ENCODE measurements at regions not wholly inside any gene's neighbourhood (a gene's known extent, or its start where the extent isn't known, plus 50 kb on each side); places are given as distances from the start of the nearest gene placed in this dataset.

DNA sequence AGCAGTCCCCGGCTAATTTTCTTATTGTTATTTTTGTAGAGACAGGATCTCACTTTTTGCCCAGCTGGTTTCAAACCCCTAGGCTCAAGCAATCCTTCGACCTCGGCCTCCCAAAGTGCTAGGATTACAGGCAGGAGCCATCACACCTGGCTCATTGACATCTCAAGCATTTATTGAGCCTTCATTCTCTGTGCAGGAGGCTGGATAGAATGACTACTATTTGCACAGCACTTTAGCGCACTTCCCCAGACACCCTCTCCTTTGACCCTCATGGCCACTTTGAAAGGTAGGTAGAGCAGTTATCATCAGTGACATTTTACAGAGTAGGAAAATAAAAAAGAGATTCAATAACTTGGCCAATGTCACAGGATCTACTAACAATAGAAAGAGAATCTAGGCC, 124.0 kb upstream of the STXBP5 start:
- no peaks in the 10 kb centered on the region for H3K4me1 ChIP-seq (ENCODE audit: control insufficient read depth, insufficient read depth, low read length)
- no peak overlapping the region for H3K9ac ChIP-seq (ENCODE audit: low read length)

DNA sequence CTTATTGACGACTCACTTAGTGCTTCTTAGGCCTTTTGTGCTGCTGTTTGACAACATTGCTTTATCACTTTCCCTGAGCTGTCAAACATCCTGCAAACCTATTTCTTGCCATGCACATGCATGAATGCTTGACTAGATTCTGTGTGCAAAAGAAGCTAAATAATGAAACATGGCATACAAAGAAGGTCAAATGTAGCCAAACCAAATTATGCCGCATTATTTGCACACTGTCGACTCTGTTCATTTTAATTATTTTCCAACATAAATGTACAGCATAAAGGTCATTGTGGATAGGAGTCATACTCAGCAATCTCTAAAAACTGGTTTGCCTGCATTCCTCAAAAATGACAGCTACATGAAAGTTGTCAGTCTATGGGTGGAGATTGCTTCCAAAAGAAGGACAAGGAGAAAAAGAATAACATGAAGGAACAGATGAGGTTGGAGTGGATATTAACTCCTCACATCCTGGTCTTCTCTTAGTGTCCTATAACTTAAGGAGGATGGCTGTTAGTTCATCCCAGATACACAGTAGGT, 123.1 kb upstream of the STXBP5 start:
- Histone ChIP-seq H3K27me3 (ENCODE audit: control insufficient read depth, insufficient read depth, low read length) (no peaks in the 10 kb centered on the region), H3K9ac (ENCODE audit: low read length) (no peak overlapping the region), H3K9me3 (ENCODE audit: control insufficient read depth, insufficient read depth, low read depth, low read length) (no peaks in the 10 kb centered on the region), H3K4me1 (ENCODE audit: control insufficient read depth, insufficient read depth, low read length) (no peaks in the 10 kb centered on the region), H3K27ac (ENCODE audit: low read depth, low read length) (no peak overlapping the region), H3K4me3 (ENCODE audit: low read depth, low read length) (no peak overlapping the region), H3K36me3 (ENCODE audit: control insufficient read depth, insufficient read depth, low read length) (no peaks in the 10 kb centered on the region)

More for the DNA sequence above, 124.0 kb upstream of the STXBP5 start:
- no peak overlapping the region for H3K4me3 ChIP-seq (ENCODE audit: low read depth, low read length)
- no peaks in the 10 kb centered on the region for H3K27me3 ChIP-seq (ENCODE audit: control insufficient read depth, insufficient read depth, low read length)
- no peaks in the 10 kb centered on the region for H3K36me3 ChIP-seq (ENCODE audit: control insufficient read depth, insufficient read depth, low read length)
- H3K9me3 ChIP-seq (ENCODE audit: control insufficient read depth, insufficient read depth, low read depth, low read length), result no peaks in the 10 kb centered on the region
- no peak overlapping the region for H3K27ac ChIP-seq (ENCODE audit: low read depth, low read length)

DNA sequence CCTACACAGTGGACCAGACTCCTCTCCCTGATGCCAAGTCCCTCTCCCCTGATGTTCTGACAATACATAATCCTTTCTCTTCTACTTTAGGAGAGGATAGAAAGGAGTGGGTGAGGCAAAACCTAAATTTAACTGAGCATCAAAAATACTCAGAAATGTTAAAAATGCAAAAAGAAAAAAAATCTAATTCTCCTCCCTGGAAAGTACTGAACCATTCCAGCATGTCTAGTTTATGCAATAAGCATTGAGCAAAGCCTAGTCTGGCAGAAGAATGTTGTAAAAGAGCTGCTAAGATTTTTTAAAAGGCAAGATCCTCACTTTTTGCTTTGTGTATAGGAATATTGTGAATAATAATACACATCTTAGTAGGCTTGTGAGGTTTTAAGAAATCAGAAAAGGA, 116.6 kb upstream of the STXBP5 start:
- H3K9ac ChIP-seq (ENCODE audit: low read length), result no peak overlapping the region
- no peaks in the 10 kb centered on the region for H3K4me1 ChIP-seq (ENCODE audit: control insufficient read depth, insufficient read depth, low read length)
- no peaks in the 10 kb centered on the region for H3K36me3 ChIP-seq (ENCODE audit: control insufficient read depth, insufficient read depth, low read length)
- H3K4me3 ChIP-seq (ENCODE audit: low read depth, low read length), result no peak overlapping the region
- no peak overlapping the region for H3K27ac ChIP-seq (ENCODE audit: low read depth, low read length)
- H3K27me3 ChIP-seq (ENCODE audit: control insufficient read depth, insufficient read depth, low read length), result no peaks in the 10 kb centered on the region
- H3K9me3 ChIP-seq (ENCODE audit: control insufficient read depth, insufficient read depth, low read depth, low read length), result peaks cover 7% of the 10 kb centered on the region

DNA sequence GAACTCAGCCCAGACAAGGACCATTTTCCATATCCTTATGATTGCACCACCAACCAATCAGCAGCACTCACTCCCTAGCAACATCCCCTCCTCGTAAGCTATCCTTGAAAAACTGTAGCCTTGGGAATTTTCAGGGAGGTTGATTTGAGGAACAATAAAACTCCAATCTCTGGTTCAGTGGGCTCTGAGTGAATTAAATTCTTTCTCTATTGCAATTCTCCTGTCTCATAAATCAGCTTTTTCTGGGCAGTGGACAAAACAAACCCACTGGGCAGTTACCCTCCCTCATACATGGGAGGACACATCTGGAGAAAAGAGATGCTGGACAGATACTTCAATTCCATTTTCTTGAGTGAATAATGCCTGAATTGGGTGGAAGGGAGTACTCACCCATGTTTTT, 115.4 kb upstream of the STXBP5 start:
- Histone ChIP-seq H3K9ac (ENCODE audit: low read length) (no peak overlapping the region), H3K36me3 (ENCODE audit: control insufficient read depth, insufficient read depth, low read length) (no peaks in the 10 kb centered on the region), H3K9me3 (ENCODE audit: control insufficient read depth, insufficient read depth, low read depth, low read length) (peaks cover 7% of the 10 kb centered on the region), H3K27me3 (ENCODE audit: control insufficient read depth, insufficient read depth, low read length) (no peaks in the 10 kb centered on the region), H3K4me3 (ENCODE audit: low read depth, low read length) (no peak overlapping the region), H3K4me1 (ENCODE audit: control insufficient read depth, insufficient read depth, low read length) (no peaks in the 10 kb centered on the region), H3K27ac (ENCODE audit: low read depth, low read length) (no peak overlapping the region)

GRCh38 chr6:147095316-147095715, 108.9 kb upstream of the STXBP5 start:
- Histone ChIP-seq H3K27me3 (ENCODE audit: control insufficient read depth, insufficient read depth, low read length) (no peaks in the 10 kb centered on the region), H3K9me3 (ENCODE audit: control insufficient read depth, insufficient read depth, low read depth, low read length) (no peaks in the 10 kb centered on the region), H3K36me3 (ENCODE audit: control insufficient read depth, insufficient read depth, low read length) (no peaks in the 10 kb centered on the region), H3K4me1 (ENCODE audit: control insufficient read depth, insufficient read depth, low read length) (no peaks in the 10 kb centered on the region), H3K27ac (ENCODE audit: low read depth, low read length) (no peak overlapping the region), H3K9ac (ENCODE audit: low read length) (no peak overlapping the region), H3K4me3 (ENCODE audit: low read depth, low read length) (no peak overlapping the region)

DNA sequence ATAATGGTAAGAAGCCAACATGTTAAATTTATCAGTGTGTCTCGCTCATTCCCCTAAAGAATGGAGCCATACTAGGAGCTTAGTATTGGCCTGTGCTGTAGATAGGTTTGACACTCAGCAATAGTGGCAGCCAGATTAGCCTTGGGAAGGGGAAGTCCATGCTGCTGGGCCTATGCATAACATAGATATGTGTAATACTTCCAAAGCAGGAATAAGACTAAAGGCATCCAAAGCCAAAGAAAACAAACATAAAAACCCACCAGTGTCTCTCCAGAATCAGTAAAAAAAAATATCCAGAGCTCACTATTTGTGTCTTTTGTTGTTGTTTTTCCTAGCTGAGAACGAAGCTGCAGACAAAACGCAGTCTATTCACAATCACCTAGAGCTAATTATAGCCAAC, 104.2 kb upstream of the STXBP5 start:
- no peak overlapping the region for H3K9ac ChIP-seq (ENCODE audit: low read length)
- no peak overlapping the region for H3K4me3 ChIP-seq (ENCODE audit: low read depth, low read length)
- H3K36me3 ChIP-seq (ENCODE audit: control insufficient read depth, insufficient read depth, low read length), result no peaks in the 10 kb centered on the region
- no peaks in the 10 kb centered on the region for H3K9me3 ChIP-seq (ENCODE audit: control insufficient read depth, insufficient read depth, low read depth, low read length)
- no peak overlapping the region for H3K27ac ChIP-seq (ENCODE audit: low read depth, low read length)
- H3K27me3 ChIP-seq (ENCODE audit: control insufficient read depth, insufficient read depth, low read length), result no peaks in the 10 kb centered on the region
- no peaks in the 10 kb centered on the region for H3K4me1 ChIP-seq (ENCODE audit: control insufficient read depth, insufficient read depth, low read length)

GRCh38 chr6:147103007-147103406, 101.2 kb upstream of the STXBP5 start:
- no peaks in the 10 kb centered on the region for H3K27me3 ChIP-seq (ENCODE audit: control insufficient read depth, insufficient read depth, low read length)
- H3K9me3 ChIP-seq (ENCODE audit: control insufficient read depth, insufficient read depth, low read depth, low read length), result no peaks in the 10 kb centered on the region
- H3K36me3 ChIP-seq (ENCODE audit: control insufficient read depth, insufficient read depth, low read length), result no peaks in the 10 kb centered on the region
- no peak overlapping the region for H3K9ac ChIP-seq (ENCODE audit: low read length)
- no peak overlapping the region for H3K4me3 ChIP-seq (ENCODE audit: low read depth, low read length)
- H3K4me1 ChIP-seq (ENCODE audit: control insufficient read depth, insufficient read depth, low read length), result no peaks in the 10 kb centered on the region
- H3K27ac ChIP-seq (ENCODE audit: low read depth, low read length), result no peak overlapping the region

DNA sequence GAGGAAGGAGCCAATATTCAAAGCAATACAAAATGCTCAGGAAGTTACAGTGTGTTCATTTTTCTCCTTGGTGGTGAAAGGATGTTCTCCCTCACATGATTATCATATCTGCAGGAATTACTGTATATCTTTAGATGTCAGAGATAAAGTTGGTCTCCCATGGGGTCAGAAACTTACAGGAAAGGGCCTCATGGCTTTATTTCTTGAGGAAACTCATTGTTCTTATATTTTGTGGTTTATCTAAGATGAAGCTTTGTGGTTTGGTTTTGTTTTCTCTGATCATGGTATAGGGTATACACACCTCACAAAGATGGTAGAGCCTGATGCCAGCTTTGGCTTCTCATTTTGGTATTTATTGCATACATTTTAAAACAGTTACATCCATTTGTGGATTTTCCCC, 100.5 kb upstream of the STXBP5 start:
- Histone ChIP-seq H3K36me3 (ENCODE audit: control insufficient read depth, insufficient read depth, low read length) (no peaks in the 10 kb centered on the region), H3K27me3 (ENCODE audit: control insufficient read depth, insufficient read depth, low read length) (no peaks in the 10 kb centered on the region), H3K4me3 (ENCODE audit: low read depth, low read length) (no peak overlapping the region), H3K27ac (ENCODE audit: low read depth, low read length) (no peak overlapping the region), H3K4me1 (ENCODE audit: control insufficient read depth, insufficient read depth, low read length) (no peaks in the 10 kb centered on the region), H3K9me3 (ENCODE audit: control insufficient read depth, insufficient read depth, low read depth, low read length) (no peaks in the 10 kb centered on the region), H3K9ac (ENCODE audit: low read length) (no peak overlapping the region)

DNA sequence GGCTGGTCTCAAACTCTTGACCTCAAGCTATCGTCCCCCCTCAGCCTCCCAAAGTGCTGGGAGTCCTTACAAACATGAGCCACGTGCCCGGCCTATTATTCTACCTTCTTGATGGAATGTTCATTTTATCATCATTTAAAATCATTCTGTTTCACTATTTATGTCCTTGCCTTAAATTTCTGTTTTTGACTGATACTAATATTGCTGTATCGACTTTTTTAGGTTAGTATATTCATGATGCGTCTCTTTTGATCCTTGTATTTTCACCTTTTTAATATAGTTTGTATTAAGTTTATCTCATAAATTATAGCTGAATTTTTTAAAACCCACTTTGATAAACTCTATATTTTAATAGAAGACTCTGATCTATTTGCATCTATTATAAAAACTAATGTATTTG, 98.4 kb upstream of the STXBP5 start:
- no peaks in the 10 kb centered on the region for H3K4me1 ChIP-seq (ENCODE audit: control insufficient read depth, insufficient read depth, low read length)
- no peak overlapping the region for H3K27ac ChIP-seq (ENCODE audit: low read depth, low read length)
- no peaks in the 10 kb centered on the region for H3K36me3 ChIP-seq (ENCODE audit: control insufficient read depth, insufficient read depth, low read length)
- no peaks in the 10 kb centered on the region for H3K27me3 ChIP-seq (ENCODE audit: control insufficient read depth, insufficient read depth, low read length)
- no peaks in the 10 kb centered on the region for H3K9me3 ChIP-seq (ENCODE audit: control insufficient read depth, insufficient read depth, low read depth, low read length)
- no peak overlapping the region for H3K9ac ChIP-seq (ENCODE audit: low read length)
- H3K4me3 ChIP-seq (ENCODE audit: low read depth, low read length), result no peak overlapping the region

GRCh38 chr6:147106759-147107401, 97.3 kb upstream of the STXBP5 start:
- Histone ChIP-seq H3K4me3 (ENCODE audit: low read depth, low read length) (no peak overlapping the region), H3K27ac (ENCODE audit: low read depth, low read length) (no peak overlapping the region), H3K36me3 (ENCODE audit: control insufficient read depth, insufficient read depth, low read length) (no peaks in the 10 kb centered on the region), H3K9me3 (ENCODE audit: control insufficient read depth, insufficient read depth, low read depth, low read length) (no peaks in the 10 kb centered on the region), H3K9ac (ENCODE audit: low read length) (no peak overlapping the region), H3K4me1 (ENCODE audit: control insufficient read depth, insufficient read depth, low read length) (no peaks in the 10 kb centered on the region), H3K27me3 (ENCODE audit: control insufficient read depth, insufficient read depth, low read length) (no peaks in the 10 kb centered on the region)

GRCh38 chr6:147108259-147108910, 95.8 kb upstream of the STXBP5 start:
- Histone ChIP-seq H3K36me3 (ENCODE audit: control insufficient read depth, insufficient read depth, low read length) (no peaks in the 10 kb centered on the region), H3K27ac (ENCODE audit: low read depth, low read length) (no peak overlapping the region), H3K27me3 (ENCODE audit: control insufficient read depth, insufficient read depth, low read length) (no peaks in the 10 kb centered on the region), H3K9ac (ENCODE audit: low read length) (no peak overlapping the region), H3K4me3 (ENCODE audit: low read depth, low read length) (no peak overlapping the region), H3K4me1 (ENCODE audit: control insufficient read depth, insufficient read depth, low read length) (no peaks in the 10 kb centered on the region), H3K9me3 (ENCODE audit: control insufficient read depth, insufficient read depth, low read depth, low read length) (no peaks in the 10 kb centered on the region)

All from HUES6 (cell line).